WTC11 (cell line): ENCODE measurements at regions not wholly inside any gene's neighbourhood (a gene's known extent, or its start where the extent isn't known, plus 50 kb on each side); places are given as distances from the start of the nearest gene placed in this dataset.

Experiments used
- CTCF ChIP-seq: fragments of 200-600 bp; IDR thresholded peaks from 2 replicates; pipeline ENCODE4 v1.8.0; 2022; ENCODE audit warnings: antibody characterized with exemption
- MAX ChIP-seq: sonication (generic); formaldehyde crosslinking; IDR thresholded peaks from 2 replicates; pipeline ENCODE4 v1.8.0; 2022; ENCODE audit warnings: mild to moderate bottlenecking, missing genetic modification reagents
- ZNF532 ChIP-seq: fragments of 250-450 bp; sonication (Bioruptor Pico); IDR thresholded peaks from 2 replicates; pipeline ENCODE4 v1.9.0; 2021; ENCODE audit warnings: mild to moderate bottlenecking, borderline replicate concordance

GRCh38 chr4:102431608-102431961 lies 69.6 kb upstream of the NFKB1 start:
- TF ChIP-seq CTCF: no peak
- no peak for TF ChIP-seq MAX (CRISPR knock-in tag)
- no peak for TF ChIP-seq ZNF532 (CRISPR knock-in tag)
